Fibroblast of lung (primary cell): ENCODE measurements at regions not wholly inside any gene's neighbourhood (a gene's known extent, or its start where the extent isn't known, plus 50 kb on each side); places are given as distances from the start of the nearest gene placed in this dataset.
A peak's percentile ranks its signal among the peaks of the same experiment; 100 is the strongest.

Source experiments
- DNase-seq, 2 donors: peaks; one replicate each; pipeline versions ENCODE4 v3.0.0 to v3.0.0-alpha.2; 2010; ENCODE audit warnings: low read depth in 2 of 2
- H2AFZ ChIP-seq: 2 replicates; pipeline ENCODE4 v1.5.1; 2012; ENCODE audit warnings: low read length, control low read depth, inconsistent platforms
- H3K27ac ChIP-seq: 2 replicates; pipeline ENCODE4 v1.5.1; 2011; ENCODE audit warnings: low read length, control low read depth; ENCODE audit not compliant: insufficient read depth
- H3K27me3 ChIP-seq: 2 replicates; pipeline ENCODE4 v1.5.1; 2011; ENCODE audit warnings: mild to moderate bottlenecking, low read length; ENCODE audit not compliant: control insufficient read depth, insufficient read depth
- H3K36me3 ChIP-seq: 2 replicates; pipeline ENCODE4 v1.5.1; 2011; ENCODE audit warnings: low read length; ENCODE audit not compliant: control insufficient read depth, insufficient read depth
- H3K4me1 ChIP-seq: 2 replicates; pipeline ENCODE4 v1.5.1; 2011; ENCODE audit warnings: low read length; ENCODE audit not compliant: control insufficient read depth, insufficient read depth; ENCODE audit errors: extremely low read depth
- H3K4me2 ChIP-seq: 2 replicates; pipeline ENCODE4 v1.5.1; 2011; ENCODE audit warnings: low read length, control low read depth; ENCODE audit not compliant: insufficient read depth; ENCODE audit errors: extremely low read depth
- H3K4me3 ChIP-seq, 4 experiments: fragments of 200-600 bp in 1 of 4; sonication (generic) in 1 of 4; replicated peaks in 1 of 4; 2 replicates each; pipeline ENCODE4 v1.5.1; 2011 to 2016; ENCODE audit warnings: low read length in 4 of 4, low read depth in 3 of 4, mild to moderate bottlenecking in 3 of 4, control low read depth in 2 of 4, inconsistent platforms in 1 of 4, mixed read lengths in 1 of 4; ENCODE audit not compliant: insufficient read depth in 1 of 4; ENCODE audit errors: control extremely low read depth in 1 of 4
- H3K79me2 ChIP-seq: 2 replicates; pipeline ENCODE4 v1.5.1; 2012; ENCODE audit warnings: mild to moderate bottlenecking, low read length, inconsistent platforms; ENCODE audit not compliant: control insufficient read depth, insufficient read depth
- H3K9ac ChIP-seq: 2 replicates; pipeline ENCODE4 v1.5.1; 2011; ENCODE audit warnings: mild to moderate bottlenecking, low read length, control low read depth; ENCODE audit not compliant: insufficient read depth
- H3K9me3 ChIP-seq: 2 replicates; pipeline ENCODE4 v1.5.1; 2012; ENCODE audit warnings: low read depth, low read length; ENCODE audit not compliant: control insufficient read depth, insufficient read depth
- H4K20me1 ChIP-seq: 2 replicates; pipeline ENCODE4 v1.5.1; 2011; ENCODE audit warnings: low read length; ENCODE audit not compliant: control insufficient read depth, insufficient read depth; ENCODE audit errors: extremely low read depth
- EZH2 ChIP-seq: IDR thresholded peaks from 2 replicates; pipeline ENCODE4 v1.5.1; 2012; ENCODE audit warnings: low read length, control low read depth, mild to moderate bottlenecking; ENCODE audit errors: missing control alignments
- TF ChIP-seq, protein P1 (sequence below), 2 donors: IDR thresholded peaks in 1 of 2; conservative IDR thresholded peaks in 1 of 2; 1 replicate in 1 of 2; 2 replicates in 1 of 2; pipeline ENCODE4 v1.5.1; 2011 to 2012; ENCODE audit warnings: low read length in 2 of 2, control low read depth in 1 of 2, inconsistent platforms in 1 of 2, low read depth in 1 of 2, mild to moderate bottlenecking in 1 of 2

DNA sequence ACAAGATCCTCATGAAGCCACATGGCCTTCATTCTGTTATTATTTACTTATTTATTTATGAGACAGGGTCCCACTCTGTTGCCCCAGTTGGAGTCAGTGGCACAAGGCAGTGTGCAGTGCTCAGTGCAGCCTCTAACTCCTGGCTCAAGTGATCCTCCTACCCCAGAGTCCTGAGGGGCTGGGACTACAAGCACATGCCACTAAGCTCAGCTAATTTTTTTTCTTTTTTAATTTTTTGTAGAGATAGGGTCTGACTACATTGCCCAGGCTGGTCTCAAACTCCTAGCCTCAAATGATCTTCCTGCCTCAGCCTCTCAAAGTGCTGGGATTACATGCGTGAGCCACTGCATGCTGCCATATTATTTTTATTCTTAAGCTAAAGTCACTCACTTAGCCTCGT is 241.4 kb downstream of the UQCRFS1 start:
- no peak overlapping the region for H3K4me3 ChIP-seq
- no peak overlapping the region for H3K4me2 ChIP-seq
- H3K4me1 ChIP-seq, result peaks cover 2% of the 10 kb centered on the region
- H4K20me1 ChIP-seq, result no peaks in the 10 kb centered on the region
- TF ChIP-seq, protein P1, sequence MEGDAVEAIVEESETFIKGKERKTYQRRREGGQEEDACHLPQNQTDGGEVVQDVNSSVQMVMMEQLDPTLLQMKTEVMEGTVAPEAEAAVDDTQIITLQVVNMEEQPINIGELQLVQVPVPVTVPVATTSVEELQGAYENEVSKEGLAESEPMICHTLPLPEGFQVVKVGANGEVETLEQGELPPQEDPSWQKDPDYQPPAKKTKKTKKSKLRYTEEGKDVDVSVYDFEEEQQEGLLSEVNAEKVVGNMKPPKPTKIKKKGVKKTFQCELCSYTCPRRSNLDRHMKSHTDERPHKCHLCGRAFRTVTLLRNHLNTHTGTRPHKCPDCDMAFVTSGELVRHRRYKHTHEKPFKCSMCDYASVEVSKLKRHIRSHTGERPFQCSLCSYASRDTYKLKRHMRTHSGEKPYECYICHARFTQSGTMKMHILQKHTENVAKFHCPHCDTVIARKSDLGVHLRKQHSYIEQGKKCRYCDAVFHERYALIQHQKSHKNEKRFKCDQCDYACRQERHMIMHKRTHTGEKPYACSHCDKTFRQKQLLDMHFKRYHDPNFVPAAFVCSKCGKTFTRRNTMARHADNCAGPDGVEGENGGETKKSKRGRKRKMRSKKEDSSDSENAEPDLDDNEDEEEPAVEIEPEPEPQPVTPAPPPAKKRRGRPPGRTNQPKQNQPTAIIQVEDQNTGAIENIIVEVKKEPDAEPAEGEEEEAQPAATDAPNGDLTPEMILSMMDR (conservative IDR thresholded peaks at IDR 0.05 in 1 of 2, IDR thresholded peaks at IDR 0.05 in 1 of 2; ENCODE audit: low read depth in 1 of 2, low read length in 2 of 2), result no peak
- no peak overlapping the region for H3K9ac ChIP-seq
- H3K27ac ChIP-seq, result no peak overlapping the region
- H3K79me2 ChIP-seq, result no peaks in the 10 kb centered on the region
- H2AFZ ChIP-seq, result no peak overlapping the region
- no peak for DNase-seq
- H3K36me3 ChIP-seq, result no peaks in the 10 kb centered on the region
- no peaks in the 10 kb centered on the region for H3K9me3 ChIP-seq
- H3K27me3 ChIP-seq, result no peaks in the 10 kb centered on the region

DNA sequence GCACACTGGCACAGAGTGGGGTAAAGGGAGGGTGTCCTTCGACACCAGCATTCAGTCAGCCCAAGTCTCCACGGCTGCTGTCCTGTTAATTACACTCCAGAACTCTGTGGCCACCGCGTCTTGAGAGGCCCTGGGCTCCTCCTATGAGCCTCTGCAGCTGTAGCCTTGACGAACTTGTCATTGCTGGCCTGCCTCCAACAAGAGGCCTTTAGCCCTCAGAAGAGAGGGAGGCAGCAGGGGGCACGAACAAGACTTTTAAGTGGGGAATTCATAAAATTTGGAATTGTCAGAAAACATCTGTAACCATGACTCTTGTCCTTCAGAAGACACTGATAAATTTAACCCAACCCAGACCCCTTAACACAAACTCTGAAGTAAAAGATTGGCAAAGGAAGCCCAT is 241.9 kb downstream of the UQCRFS1 start:
- no peak overlapping the region for H3K4me2 ChIP-seq
- no peaks in the 10 kb centered on the region for H3K36me3 ChIP-seq
- peak overlapping the region; percentile 9 for H2AFZ ChIP-seq
- H3K4me1 ChIP-seq, result peaks cover 2% of the 10 kb centered on the region
- H3K79me2 ChIP-seq, result no peaks in the 10 kb centered on the region
- no peaks in the 10 kb centered on the region for H3K27me3 ChIP-seq
- H3K9ac ChIP-seq, result no peak overlapping the region
- TF ChIP-seq, protein P1 (conservative IDR thresholded peaks at IDR 0.05 in 1 of 2, IDR thresholded peaks at IDR 0.05 in 1 of 2; ENCODE audit: low read depth in 1 of 2, low read length in 2 of 2), result no peak
- no peak for TF ChIP-seq EZH2
- H3K9me3 ChIP-seq, result no peaks in the 10 kb centered on the region
- no peak overlapping the region for H3K4me3 ChIP-seq
- H3K27ac ChIP-seq, result no peak overlapping the region
- no peaks in the 10 kb centered on the region for H4K20me1 ChIP-seq
- peak in 1 of 2 donors; percentile 12 for DNase-seq

DNA sequence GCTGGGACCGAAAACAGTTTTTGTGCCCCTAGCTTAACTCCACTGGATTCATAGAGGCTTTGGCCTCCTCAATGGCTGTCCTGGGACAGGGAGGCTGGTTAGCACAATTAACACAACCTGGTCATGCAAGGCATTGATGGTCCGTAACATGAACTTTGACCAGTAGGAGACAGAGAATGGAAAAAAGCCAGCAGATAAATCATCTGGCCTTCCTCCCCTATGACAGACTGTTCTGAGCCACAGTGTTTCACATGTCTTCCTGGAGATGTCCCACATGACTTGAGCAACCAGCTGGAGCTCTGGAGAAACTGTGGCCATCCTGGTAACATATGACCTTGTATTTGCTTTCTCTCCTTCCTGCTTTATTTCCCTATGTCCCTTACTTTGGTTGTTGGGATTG is 244.2 kb downstream of the UQCRFS1 start:
- Histone ChIP-seq H3K4me1 (peaks cover 2% of the 10 kb centered on the region), H3K9me3 (no peaks in the 10 kb centered on the region), H4K20me1 (no peaks in the 10 kb centered on the region), H3K9ac (no peak overlapping the region), H3K4me3 (no peak overlapping the region), H3K79me2 (no peaks in the 10 kb centered on the region), H3K36me3 (no peaks in the 10 kb centered on the region), H2AFZ (no peak overlapping the region), H3K27ac (no peak overlapping the region), H3K4me2 (no peak overlapping the region), H3K27me3 (no peaks in the 10 kb centered on the region)
- TF ChIP-seq EZH2, result no peak
- TF ChIP-seq, protein P1 (conservative IDR thresholded peaks at IDR 0.05 in 1 of 2, IDR thresholded peaks at IDR 0.05 in 1 of 2; ENCODE audit: low read depth in 1 of 2, low read length in 2 of 2), result no peak
- DNase-seq, result no peak
